Stimulated activated naive B cell treated with anti-CD40 and anti-IgM and Interleukin-4, amounts not matched to agents 10 μg/mL and 1 μg/mL and 100 μg/mL, for 72 hours (primary cell): ENCODE measurements at regions not wholly inside any gene's neighbourhood (a gene's known extent, or its start where the extent isn't known, plus 50 kb on each side); places are given as distances from the start of the nearest gene placed in this dataset.
"Not testable (repeated sequence)": the region's sequence is repeated elsewhere in the genome, so short reads cannot be mapped to it uniquely, and the experiment has no call there.

ENCODE experiments used
- ATAC-seq, 2 donors: fragments of 150-1000 bp; cut with Tn5 transposase; replicated peaks; 2 replicates each; pipeline ENCODE4 v1.10.0; 2021; ENCODE audit warnings: moderate library complexity in 1 of 2
- DNase-seq: peaks from one replicate; pipeline ENCODE4 v3.0.0; 2021
- H3K27ac Mint-ChIP-seq: one replicate; pipeline ENCODE4 v1.8.0; 2022; ENCODE audit warnings: mild to moderate bottlenecking, mixed read lengths
- H3K27me3 Mint-ChIP-seq, 2 donors: one replicate each; pipeline ENCODE4 v1.8.0; 2022; ENCODE audit warnings: mixed read lengths in 2 of 2
- H3K36me3 Mint-ChIP-seq, 2 donors: one replicate each; pipeline ENCODE4 v1.8.0; 2022; ENCODE audit warnings: mixed read lengths in 2 of 2, mild to moderate bottlenecking in 1 of 2
- H3K4me1 Mint-ChIP-seq, 2 donors: one replicate each; pipeline ENCODE4 v1.8.0; 2022; ENCODE audit warnings: mixed read lengths in 2 of 2, mild to moderate bottlenecking in 1 of 2
- H3K4me3 Mint-ChIP-seq, 2 donors: one replicate each; pipeline ENCODE4 v1.8.0; 2022; ENCODE audit warnings: mild to moderate bottlenecking in 2 of 2, mixed read lengths in 2 of 2, moderate library complexity in 1 of 2
- H3K9me3 Mint-ChIP-seq, 2 donors: one replicate each; pipeline ENCODE4 v1.8.0; 2022; ENCODE audit warnings: mixed read lengths in 2 of 2, mild to moderate bottlenecking in 1 of 2

DNA sequence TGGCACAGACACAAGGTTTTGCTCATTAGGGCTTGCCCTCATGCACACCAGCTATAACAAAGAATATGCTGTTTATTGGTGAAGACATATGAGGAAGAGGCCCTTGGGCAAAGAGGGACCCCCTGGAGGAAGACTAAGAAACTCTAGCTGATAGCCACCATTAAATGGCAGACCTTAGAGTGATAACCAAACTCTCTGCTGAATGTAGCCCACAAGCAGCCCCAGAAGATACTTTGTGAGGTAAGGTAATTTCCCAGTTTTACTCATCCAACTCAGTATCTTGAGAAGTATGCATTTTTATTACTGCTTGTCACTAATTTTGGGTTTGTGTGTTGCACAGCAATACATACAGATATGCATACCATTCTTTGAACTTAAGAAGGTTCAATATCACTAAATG, 563.3 kb downstream of the DOK5 start:
- Mint-ChIP-seq H3K36me3 (no peaks in the 10 kb centered on the region), H3K4me1 (no peaks in the 10 kb centered on the region), H3K27me3 (no peaks in the 10 kb centered on the region), H3K9me3 (peaks cover 2 to 7% of the 10 kb centered on the region in 2 donors), H3K27ac (no peak overlapping the region), H3K4me3 (no peak overlapping the region)
- DNase-seq = no peak
- ATAC-seq = no peak

DNA sequence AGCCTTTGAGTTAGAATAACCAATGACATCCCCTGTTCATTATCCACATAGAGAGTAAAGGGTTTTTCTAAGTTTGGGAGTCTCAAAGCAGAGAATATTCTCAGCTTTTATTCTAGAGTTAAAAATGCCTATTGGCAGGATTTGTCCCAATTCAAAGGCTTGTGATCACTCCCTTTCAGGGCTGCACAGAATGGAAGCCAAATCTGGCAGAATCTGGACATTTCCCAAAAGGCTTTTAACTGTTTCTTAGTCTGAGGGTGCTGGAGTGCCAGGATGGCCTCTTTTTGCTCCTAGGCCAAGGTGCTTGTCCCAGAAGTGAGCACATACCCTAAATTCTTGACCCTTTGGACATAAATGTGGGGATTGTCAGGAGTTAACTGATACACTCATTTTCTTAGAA, 556.6 kb downstream of the DOK5 start:
- H3K9me3 Mint-ChIP-seq = peaks cover 3 to 5% of the 10 kb centered on the region in 2 donors
- no peaks in the 10 kb centered on the region for H3K27me3 Mint-ChIP-seq
- H3K27ac Mint-ChIP-seq = no peak overlapping the region
- H3K4me1 Mint-ChIP-seq = no peaks in the 10 kb centered on the region
- DNase-seq = no peak
- no peak for ATAC-seq
- H3K4me3 Mint-ChIP-seq = no peak overlapping the region
- H3K36me3 Mint-ChIP-seq = no peaks in the 10 kb centered on the region

DNA sequence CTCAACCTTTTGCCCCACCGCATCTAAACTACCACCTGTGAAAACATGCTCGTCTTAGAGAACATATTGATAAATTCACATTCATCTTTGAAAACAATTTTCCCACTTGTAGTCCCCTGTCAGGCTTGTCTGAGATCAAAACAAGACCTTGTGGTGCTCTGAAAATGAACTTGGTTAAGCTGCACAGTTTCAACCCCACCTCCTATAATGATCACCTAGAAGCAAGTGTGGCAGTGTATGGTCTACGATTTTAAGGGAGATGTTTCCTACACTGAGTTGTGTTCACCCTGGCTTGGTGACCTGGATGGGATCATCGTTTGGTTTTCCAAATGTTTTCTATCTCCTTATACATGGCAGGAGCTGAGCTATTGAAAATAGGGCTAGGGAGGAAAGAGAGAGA, 539.4 kb downstream of the DOK5 start:
- no peak overlapping the region for H3K4me3 Mint-ChIP-seq
- no peaks in the 10 kb centered on the region for H3K27me3 Mint-ChIP-seq
- no peaks in the 10 kb centered on the region for H3K4me1 Mint-ChIP-seq
- ATAC-seq (no peak), DNase-seq (no peak)
- H3K9me3 Mint-ChIP-seq = peaks cover 0 to 2% of the 10 kb centered on the region in 2 donors
- H3K36me3 Mint-ChIP-seq = no peaks in the 10 kb centered on the region
- H3K27ac Mint-ChIP-seq = no peak overlapping the region

DNA sequence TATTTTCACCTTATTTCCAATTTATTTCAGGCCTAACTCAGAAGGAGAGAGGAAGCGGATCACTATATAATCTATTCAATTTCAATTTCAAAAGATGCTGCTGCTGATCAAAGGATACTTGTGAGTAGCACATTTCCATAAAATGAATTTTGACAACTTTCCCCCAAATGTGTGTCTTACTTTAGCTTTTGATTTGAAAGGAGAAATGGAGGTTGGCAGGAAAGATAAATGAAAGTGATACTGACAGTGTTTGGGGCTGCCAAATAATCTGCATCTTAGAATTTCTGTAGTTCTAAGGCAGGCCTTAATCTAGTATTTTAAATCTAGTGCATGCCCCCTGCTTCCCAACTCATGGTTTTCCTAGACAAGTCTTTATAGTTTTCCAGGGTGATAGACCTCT, 535.4 kb downstream of the DOK5 start:
- H3K27me3 Mint-ChIP-seq = no peaks in the 10 kb centered on the region
- H3K9me3 Mint-ChIP-seq = peaks cover 0 to 4% of the 10 kb centered on the region in 2 donors
- H3K27ac Mint-ChIP-seq = no peak overlapping the region
- DNase-seq (no peak), ATAC-seq (no peak)
- H3K4me3 Mint-ChIP-seq = no peak overlapping the region
- no peaks in the 10 kb centered on the region for H3K36me3 Mint-ChIP-seq
- no peaks in the 10 kb centered on the region for H3K4me1 Mint-ChIP-seq

DNA sequence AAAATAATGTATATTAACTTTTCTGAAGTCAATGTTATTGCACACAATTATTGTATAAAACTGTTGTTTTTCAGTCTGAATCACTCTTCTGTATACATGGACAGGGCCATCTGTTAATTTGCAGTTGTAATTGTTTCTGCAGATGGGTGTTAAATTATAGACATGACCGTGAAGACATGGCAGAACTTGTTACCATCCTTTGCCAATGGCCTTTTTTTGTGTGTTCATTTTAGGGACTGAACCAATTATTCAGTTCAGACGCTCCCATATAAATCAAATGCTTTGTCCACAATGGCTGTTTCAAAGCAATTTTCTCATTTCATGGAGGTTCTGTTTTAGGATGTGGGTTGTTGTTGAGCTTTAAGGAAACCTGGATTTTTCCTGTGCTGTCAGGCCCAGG, 533.7 kb downstream of the DOK5 start:
- H3K27ac Mint-ChIP-seq = no peak overlapping the region
- ATAC-seq (no peak), DNase-seq (no peak)
- H3K27me3 Mint-ChIP-seq = no peaks in the 10 kb centered on the region
- peaks cover 0 to 4% of the 10 kb centered on the region in 2 donors for H3K9me3 Mint-ChIP-seq
- H3K36me3 Mint-ChIP-seq = no peaks in the 10 kb centered on the region
- no peak overlapping the region for H3K4me3 Mint-ChIP-seq
- H3K4me1 Mint-ChIP-seq = no peaks in the 10 kb centered on the region

DNA sequence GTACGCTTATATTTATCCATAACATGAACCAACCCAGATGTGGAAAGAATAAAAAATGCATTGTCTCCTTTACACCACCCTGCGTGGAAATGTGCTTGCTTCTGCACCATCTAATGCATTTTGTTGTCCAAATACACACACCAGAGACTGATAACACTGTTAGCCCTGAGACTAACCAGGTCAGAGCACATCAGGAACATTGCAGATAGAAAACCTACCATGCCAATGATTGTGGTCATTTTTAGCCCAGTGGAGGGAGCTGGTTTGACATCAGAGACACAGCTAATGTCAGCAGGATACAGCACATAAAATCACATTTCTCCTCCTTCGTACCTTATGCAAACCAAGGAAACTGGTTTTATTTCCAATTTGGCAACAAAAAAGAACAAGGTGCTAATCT, 528.7 kb downstream of the DOK5 start:
- no peak for DNase-seq
- H3K36me3 Mint-ChIP-seq = no peaks in the 10 kb centered on the region
- no peaks in the 10 kb centered on the region for H3K27me3 Mint-ChIP-seq
- peaks cover 0 to 4% of the 10 kb centered on the region in 2 donors for H3K9me3 Mint-ChIP-seq
- H3K27ac Mint-ChIP-seq = no peak overlapping the region
- ATAC-seq = no peak
- no peaks in the 10 kb centered on the region for H3K4me1 Mint-ChIP-seq
- H3K4me3 Mint-ChIP-seq = no peak overlapping the region

DNA sequence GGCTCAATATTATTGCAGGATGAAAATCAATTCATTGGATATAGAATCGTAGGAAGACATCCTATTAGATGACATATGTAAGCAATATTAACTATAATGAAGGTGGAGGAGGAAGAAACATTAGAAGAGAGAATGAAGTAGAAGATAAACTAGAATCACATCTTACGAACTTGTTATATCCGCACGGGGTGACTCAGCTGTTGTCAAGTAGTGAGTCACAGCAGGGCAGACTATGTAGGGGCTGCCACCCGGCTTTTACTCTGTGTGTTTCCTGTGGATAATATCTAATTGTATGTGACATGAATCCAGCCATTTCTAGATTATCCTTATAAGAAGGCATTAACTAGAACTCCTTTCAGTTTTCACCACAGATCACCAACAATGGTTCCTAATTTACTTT, 520.2 kb downstream of the DOK5 start:
- Mint-ChIP-seq H3K36me3 (no peaks in the 10 kb centered on the region), H3K4me1 (no peaks in the 10 kb centered on the region), H3K27me3 (no peaks in the 10 kb centered on the region), H3K9me3 (peaks cover 0 to 2% of the 10 kb centered on the region in 2 donors), H3K4me3 (no peak overlapping the region), H3K27ac (no peak overlapping the region)
- ATAC-seq = no peak
- DNase-seq = no peak

DNA sequence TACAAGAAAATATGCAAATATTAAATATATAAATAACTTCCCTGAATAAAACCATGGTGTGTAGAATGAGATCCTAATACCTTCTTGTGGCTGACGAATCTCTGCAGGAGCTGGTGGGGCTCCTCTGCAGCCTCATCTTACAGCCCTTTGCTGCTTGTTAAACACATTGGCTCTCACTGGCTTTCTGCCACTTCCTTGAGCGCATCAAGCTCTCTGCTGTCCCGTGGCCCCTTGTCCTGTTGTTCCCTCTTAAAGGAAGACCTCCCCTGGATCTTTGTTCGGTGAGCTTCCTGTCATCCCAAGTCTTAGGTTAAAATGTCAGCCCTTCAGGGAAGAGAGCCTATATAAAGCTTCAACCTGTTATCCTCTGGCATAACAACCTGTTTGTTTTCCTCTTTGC, 519.6 kb downstream of the DOK5 start:
- H3K4me3 Mint-ChIP-seq = no peak overlapping the region
- no peaks in the 10 kb centered on the region for H3K27me3 Mint-ChIP-seq
- H3K4me1 Mint-ChIP-seq = no peaks in the 10 kb centered on the region
- DNase-seq = no peak
- no peak overlapping the region for H3K27ac Mint-ChIP-seq
- H3K36me3 Mint-ChIP-seq = no peaks in the 10 kb centered on the region
- no peak for ATAC-seq
- H3K9me3 Mint-ChIP-seq = peaks cover 0 to 2% of the 10 kb centered on the region in 2 donors

DNA sequence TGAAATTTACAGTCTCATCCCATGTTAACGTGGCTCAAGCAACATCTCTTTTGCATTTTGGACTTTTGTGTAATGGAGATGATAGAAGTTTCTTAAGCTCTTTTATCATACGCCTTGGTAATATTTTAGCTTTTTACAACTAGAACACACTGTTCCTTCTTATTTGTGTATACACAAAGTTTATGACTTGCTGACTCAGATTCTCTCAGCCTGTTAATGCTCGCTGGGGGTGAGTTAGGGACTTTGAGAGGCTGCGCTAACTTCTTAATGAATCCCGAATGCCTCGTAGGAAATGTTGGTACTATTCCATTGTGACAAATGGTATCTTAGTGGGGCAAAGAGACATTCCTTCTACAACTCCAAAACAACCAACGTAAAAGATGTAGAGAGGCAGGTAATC, 509.7 kb downstream of the DOK5 start:
- H3K27ac Mint-ChIP-seq = no peak overlapping the region
- no peaks in the 10 kb centered on the region for H3K27me3 Mint-ChIP-seq
- H3K4me3 Mint-ChIP-seq = no peak overlapping the region
- peaks cover 0 to 3% of the 10 kb centered on the region in 2 donors for H3K9me3 Mint-ChIP-seq
- ATAC-seq (no peak), DNase-seq (no peak)
- no peaks in the 10 kb centered on the region for H3K36me3 Mint-ChIP-seq
- H3K4me1 Mint-ChIP-seq = no peaks in the 10 kb centered on the region

DNA sequence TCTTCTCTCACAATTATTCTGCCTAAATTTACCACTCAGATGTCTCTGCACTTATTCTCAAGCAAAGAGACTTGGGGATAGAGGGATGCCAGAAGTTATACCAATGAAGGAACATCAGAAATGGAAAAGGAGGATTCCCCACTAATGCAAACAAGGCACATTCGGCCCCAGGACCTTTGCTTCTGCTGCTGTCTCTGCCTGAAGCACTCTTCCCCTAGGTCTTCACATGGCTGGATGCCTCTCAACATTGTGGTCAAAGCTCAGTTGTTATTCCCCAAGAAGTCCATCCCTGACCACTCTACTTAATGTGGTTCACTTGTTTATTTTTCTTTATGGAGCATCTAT, 508.7 kb downstream of the DOK5 start:
- Mint-ChIP-seq H3K36me3 (no peaks in the 10 kb centered on the region), H3K9me3 (peaks cover 0 to 3% of the 10 kb centered on the region in 2 donors), H3K4me1 (no peaks in the 10 kb centered on the region), H3K27ac (no peak overlapping the region), H3K27me3 (no peaks in the 10 kb centered on the region), H3K4me3 (no peak overlapping the region)
- ATAC-seq (no peak), DNase-seq (no peak)

DNA sequence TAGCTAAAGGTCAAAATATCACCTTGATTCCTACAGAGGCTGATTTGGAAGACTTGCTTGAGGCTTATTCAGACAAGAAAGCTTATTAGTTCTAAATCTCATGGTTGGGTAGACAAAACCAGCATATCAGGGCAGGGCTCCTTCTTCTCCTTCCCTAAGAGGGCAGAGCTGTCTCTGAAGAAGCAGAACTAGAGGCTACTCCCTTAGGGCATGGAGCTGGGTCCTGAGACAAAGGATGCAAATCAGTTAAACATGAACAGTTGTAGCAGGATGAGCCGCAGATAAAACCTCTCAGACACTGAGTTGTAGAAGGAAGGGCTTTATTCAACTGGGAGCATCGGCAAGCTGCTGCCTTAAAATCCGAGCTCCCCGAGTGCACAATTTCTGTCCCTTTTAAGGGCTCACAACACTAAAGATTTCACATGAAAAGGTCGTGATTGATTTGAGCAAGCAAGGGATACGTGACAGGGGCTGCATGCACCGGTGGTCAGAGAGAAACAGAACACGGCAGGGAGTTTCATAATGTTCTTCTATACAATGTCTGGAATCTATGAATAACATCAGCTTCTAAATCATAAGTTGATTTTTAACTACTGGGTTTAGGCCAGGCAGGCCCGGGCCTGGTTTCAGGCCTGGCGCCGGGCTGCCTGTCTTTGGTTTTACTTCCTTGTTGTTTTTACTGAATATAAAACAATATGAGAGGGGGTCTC, 508.2 kb downstream of the DOK5 start:
- DNase-seq, H3K27me3 Mint-ChIP-seq, ATAC-seq: not testable (repeated sequence)

DNA sequence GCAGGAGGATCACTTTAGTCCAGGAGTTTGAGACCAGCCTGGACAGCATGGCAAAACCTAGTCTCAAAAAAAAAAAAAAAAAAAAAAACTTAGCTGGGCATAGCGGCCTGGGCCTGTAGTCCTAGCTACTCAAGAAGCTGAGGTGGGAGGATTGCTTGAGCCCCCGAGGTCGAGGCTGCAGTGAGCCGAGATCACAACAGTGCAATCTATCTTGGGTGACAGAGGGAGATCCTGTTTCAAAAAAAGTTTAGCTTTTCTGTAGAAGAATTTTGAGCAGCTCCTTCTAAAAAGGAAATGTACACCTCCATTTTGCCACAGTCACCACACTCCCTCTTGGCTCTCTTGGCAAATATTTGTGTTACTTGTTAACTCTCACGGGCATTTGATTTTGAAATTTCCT, 505.8 kb downstream of the DOK5 start:
- H3K27ac Mint-ChIP-seq = no peak overlapping the region
- no peak for DNase-seq
- peaks cover 0 to 1% of the 10 kb centered on the region in 2 donors for H3K9me3 Mint-ChIP-seq
- H3K4me3 Mint-ChIP-seq = no peak overlapping the region
- H3K27me3 Mint-ChIP-seq = no peaks in the 10 kb centered on the region
- H3K4me1 Mint-ChIP-seq = no peaks in the 10 kb centered on the region
- no peaks in the 10 kb centered on the region for H3K36me3 Mint-ChIP-seq
- ATAC-seq = no peak

More for the DNA sequence above, 508.2 kb downstream of the DOK5 start:
- H3K36me3 Mint-ChIP-seq, H3K27ac Mint-ChIP-seq, H3K4me3 Mint-ChIP-seq, H3K9me3 Mint-ChIP-seq, H3K4me1 Mint-ChIP-seq: not testable (repeated sequence)

DNA sequence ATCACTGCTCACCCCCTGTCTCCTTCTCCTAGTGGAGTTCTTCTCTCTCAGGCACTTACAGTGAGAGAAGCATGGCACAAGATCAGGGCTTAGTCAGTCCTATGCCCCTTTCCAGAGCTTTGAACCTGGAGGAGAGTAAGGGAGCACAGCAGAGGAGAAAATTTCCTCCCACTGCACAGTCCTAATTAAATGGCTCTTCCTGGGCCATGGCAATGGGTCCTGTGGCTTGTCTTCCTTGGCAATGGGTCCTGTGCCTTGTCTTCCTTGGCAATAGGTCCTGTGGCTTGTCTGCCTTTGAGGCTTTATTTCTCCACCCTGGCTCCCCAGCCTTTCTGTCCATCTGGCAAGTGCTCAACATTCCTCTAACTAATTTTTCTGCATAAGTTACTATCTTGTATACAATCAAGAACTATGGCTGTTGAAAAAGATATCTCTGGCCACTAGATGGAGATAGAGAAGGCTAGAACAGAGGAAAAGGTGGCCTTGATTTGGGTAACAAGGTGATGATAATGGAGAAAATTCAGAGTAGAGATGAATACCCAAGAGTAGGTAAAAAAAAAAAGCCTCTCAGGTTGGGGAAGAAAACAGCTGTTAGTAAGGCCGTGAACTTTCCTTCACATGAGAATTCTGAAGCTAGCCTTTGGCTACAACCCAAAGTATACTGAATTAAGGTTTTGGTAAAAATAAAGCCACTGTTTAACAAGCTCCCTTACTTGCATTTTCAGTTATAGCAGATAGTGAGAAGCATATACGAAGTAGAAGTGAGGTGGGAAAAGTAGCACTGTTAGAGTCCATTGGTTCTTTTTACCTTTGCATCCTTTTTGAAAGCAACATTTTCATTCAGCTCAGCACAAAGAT, 504.9 kb downstream of the DOK5 start:
- no peaks in the 10 kb centered on the region for H3K36me3 Mint-ChIP-seq
- no peaks in the 10 kb centered on the region for H3K27me3 Mint-ChIP-seq
- H3K4me3 Mint-ChIP-seq = no peak overlapping the region
- DNase-seq (no peak), ATAC-seq (no peak)
- H3K27ac Mint-ChIP-seq = no peak overlapping the region
- H3K4me1 Mint-ChIP-seq = no peaks in the 10 kb centered on the region
- H3K9me3 Mint-ChIP-seq = peaks cover 0 to 1% of the 10 kb centered on the region in 2 donors

DNA sequence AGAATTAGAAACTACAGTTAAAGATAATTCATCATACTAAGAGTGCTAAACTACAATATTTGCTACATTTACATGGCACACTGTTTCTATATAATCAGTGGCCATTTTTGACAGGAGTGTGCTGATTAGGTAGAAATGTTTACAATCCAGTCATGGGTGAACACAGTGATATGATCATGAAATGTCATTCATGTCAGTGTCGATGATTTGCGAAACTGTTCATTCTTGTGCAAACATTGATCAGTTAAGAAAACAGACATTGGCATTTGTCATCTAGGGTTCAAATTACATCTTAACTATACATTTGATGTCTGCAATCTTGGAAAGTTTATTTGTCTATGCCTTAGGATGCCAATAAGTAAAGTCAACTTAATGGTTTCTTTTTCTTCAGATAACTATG, 474.9 kb downstream of the DOK5 start:
- no peaks in the 10 kb centered on the region for H3K27me3 Mint-ChIP-seq
- H3K4me3 Mint-ChIP-seq = no peak overlapping the region
- ATAC-seq (no peak), DNase-seq (no peak)
- H3K4me1 Mint-ChIP-seq = no peaks in the 10 kb centered on the region
- H3K27ac Mint-ChIP-seq = no peak overlapping the region
- peaks cover 0 to 2% of the 10 kb centered on the region in 2 donors for H3K9me3 Mint-ChIP-seq
- no peaks in the 10 kb centered on the region for H3K36me3 Mint-ChIP-seq

DNA sequence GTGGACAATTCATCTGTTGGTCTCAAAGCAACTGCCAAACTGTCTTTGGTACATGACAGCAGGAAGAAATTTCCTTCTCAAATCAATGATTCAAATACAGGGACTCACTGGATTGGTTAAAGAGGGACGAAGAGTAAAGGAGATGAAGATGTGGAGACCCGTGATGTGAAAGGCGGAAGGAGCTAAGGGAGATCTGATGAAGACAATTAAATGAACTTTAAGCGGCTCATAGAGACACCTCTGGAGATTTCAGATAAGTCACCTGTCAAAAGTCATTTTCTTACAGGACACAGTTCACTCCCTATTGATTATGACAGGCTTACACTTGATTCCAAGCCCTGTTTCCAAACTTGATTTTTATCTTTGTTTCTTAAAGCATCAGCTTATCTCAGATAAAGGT, 466.3 kb downstream of the DOK5 start:
- H3K4me3 Mint-ChIP-seq = no peak overlapping the region
- peaks cover 0 to under 1% of the 10 kb centered on the region in 2 donors for H3K9me3 Mint-ChIP-seq
- H3K36me3 Mint-ChIP-seq = no peaks in the 10 kb centered on the region
- no peak for ATAC-seq
- no peak overlapping the region for H3K27ac Mint-ChIP-seq
- no peaks in the 10 kb centered on the region for H3K27me3 Mint-ChIP-seq
- no peak for DNase-seq
- H3K4me1 Mint-ChIP-seq = no peaks in the 10 kb centered on the region
